ENCODE measurements at regions not wholly inside any gene's neighbourhood (a gene's known extent, or its start where the extent isn't known, plus 50 kb on each side); places are given as distances from the start of the nearest gene placed in this dataset.

DNA sequence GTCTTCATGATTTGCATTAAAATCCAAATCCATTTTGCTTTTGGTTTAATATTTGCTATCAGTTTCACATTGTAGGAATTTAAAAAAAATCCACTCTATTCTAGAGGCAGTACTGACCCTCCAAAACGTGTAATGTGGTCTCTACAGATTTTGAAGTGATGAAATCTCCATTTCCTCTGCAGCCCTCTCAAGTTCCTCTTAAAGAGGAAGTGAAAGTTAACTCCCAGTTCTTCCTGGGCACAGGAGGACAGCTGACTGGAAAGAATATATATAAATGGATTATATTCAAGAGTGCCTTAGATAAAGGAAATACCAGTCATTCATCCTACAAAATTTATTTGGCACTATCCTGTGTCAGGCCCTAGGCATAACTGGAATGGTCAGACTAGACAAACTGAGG is 83.5 kb upstream of the PLCL2 start:
- no peaks in the 10 kb centered on the region for H3K36me3 Mint-ChIP-seq (ENCODE audit: unreplicated experiment)
- no peak overlapping the region for H3K4me3 Mint-ChIP-seq (ENCODE audit: unreplicated experiment)
- H3K4me1 Mint-ChIP-seq (ENCODE audit: unreplicated experiment) = no peaks in the 10 kb centered on the region
- H3K27ac Mint-ChIP-seq (ENCODE audit: unreplicated experiment) = no peak overlapping the region
- peaks cover 46% of the 10 kb centered on the region for H3K27me3 Mint-ChIP-seq (ENCODE audit: unreplicated experiment)
- no peak for DNase-seq (ENCODE audit: extremely low spot score, unreplicated experiment)
- TF ChIP-seq, protein P1, sequence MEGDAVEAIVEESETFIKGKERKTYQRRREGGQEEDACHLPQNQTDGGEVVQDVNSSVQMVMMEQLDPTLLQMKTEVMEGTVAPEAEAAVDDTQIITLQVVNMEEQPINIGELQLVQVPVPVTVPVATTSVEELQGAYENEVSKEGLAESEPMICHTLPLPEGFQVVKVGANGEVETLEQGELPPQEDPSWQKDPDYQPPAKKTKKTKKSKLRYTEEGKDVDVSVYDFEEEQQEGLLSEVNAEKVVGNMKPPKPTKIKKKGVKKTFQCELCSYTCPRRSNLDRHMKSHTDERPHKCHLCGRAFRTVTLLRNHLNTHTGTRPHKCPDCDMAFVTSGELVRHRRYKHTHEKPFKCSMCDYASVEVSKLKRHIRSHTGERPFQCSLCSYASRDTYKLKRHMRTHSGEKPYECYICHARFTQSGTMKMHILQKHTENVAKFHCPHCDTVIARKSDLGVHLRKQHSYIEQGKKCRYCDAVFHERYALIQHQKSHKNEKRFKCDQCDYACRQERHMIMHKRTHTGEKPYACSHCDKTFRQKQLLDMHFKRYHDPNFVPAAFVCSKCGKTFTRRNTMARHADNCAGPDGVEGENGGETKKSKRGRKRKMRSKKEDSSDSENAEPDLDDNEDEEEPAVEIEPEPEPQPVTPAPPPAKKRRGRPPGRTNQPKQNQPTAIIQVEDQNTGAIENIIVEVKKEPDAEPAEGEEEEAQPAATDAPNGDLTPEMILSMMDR (IDR thresholded peaks at IDR 0.05) = no peak
- H3K9me3 Mint-ChIP-seq (ENCODE audit: unreplicated experiment) = no peaks in the 10 kb centered on the region

DNA sequence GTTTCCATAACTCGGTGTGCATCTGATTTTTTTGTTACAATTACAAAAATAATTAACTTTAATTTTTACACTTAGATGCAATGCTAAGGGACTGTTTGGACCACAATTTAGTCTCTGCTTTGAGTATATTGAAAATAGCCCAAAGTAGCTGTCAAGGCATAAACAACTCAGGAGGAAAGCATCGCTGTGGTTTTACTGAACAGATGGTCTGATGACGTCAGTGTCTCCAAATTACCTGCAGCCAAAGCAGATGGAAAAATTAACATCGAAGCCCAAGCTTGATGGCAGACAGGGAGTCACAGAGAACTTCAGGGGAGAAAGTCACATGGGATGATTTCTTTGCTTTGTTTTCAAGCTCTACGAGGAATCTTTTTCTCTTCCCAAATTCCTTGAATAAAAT is 83.1 kb upstream of the PLCL2 start:
- TF ChIP-seq, protein P1 (IDR thresholded peaks at IDR 0.05) = no peak
- no peak for DNase-seq (ENCODE audit: extremely low spot score, unreplicated experiment)
- Mint-ChIP-seq H3K4me3 (ENCODE audit: unreplicated experiment) (no peak overlapping the region), H3K4me1 (ENCODE audit: unreplicated experiment) (no peaks in the 10 kb centered on the region), H3K27ac (ENCODE audit: unreplicated experiment) (no peak overlapping the region), H3K9me3 (ENCODE audit: unreplicated experiment) (no peaks in the 10 kb centered on the region), H3K36me3 (ENCODE audit: unreplicated experiment) (no peaks in the 10 kb centered on the region), H3K27me3 (ENCODE audit: unreplicated experiment) (peaks cover 48% of the 10 kb centered on the region)

DNA sequence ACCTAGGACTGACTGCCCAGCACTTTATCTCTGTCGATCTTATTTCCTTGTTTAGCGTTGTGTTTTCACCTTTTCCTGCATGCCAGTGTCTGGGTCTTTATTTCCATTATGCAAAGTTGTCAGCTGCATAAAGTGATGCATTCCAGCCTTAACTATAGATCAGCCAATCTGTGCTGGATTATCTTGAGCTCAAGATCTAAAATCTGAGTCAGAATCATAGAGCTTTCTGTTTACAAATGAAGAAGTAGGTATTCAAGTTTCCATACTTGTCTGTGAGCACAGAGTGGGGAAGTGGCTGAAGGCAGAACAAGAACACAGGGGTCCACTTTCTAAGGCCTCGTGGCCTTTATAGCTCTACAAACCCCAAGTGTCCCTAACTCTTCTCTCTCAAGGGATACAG is 82.4 kb upstream of the PLCL2 start:
- Mint-ChIP-seq H3K27ac (ENCODE audit: unreplicated experiment) (no peak overlapping the region), H3K9me3 (ENCODE audit: unreplicated experiment) (no peaks in the 10 kb centered on the region), H3K4me1 (ENCODE audit: unreplicated experiment) (no peaks in the 10 kb centered on the region), H3K4me3 (ENCODE audit: unreplicated experiment) (no peak overlapping the region), H3K27me3 (ENCODE audit: unreplicated experiment) (peaks cover 49% of the 10 kb centered on the region), H3K36me3 (ENCODE audit: unreplicated experiment) (no peaks in the 10 kb centered on the region)
- no peak for DNase-seq (ENCODE audit: extremely low spot score, unreplicated experiment)
- TF ChIP-seq, protein P1 (IDR thresholded peaks at IDR 0.05) = no peak

DNA sequence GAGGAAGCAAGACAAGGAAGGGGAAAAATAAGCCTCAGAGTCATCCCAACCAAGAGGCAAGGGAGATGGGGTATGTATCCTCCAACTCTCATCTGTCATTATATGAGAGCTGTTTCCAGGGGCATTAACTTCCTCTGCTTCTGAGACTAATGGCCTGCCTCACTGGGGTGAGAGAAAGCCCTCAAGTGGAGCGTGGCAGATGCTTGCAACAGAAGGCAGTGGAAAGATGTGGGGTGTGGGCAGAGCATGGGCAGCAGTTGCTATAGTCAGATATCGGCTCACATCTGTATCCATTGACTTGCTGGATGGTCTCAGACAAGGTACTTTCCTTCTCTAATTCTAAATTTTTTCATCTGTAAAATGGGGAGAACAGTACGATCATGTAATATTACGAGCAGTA is 81.7 kb upstream of the PLCL2 start:
- Mint-ChIP-seq H3K36me3 (ENCODE audit: unreplicated experiment) (no peaks in the 10 kb centered on the region), H3K27me3 (ENCODE audit: unreplicated experiment) (peaks cover 52% of the 10 kb centered on the region), H3K9me3 (ENCODE audit: unreplicated experiment) (no peaks in the 10 kb centered on the region), H3K4me3 (ENCODE audit: unreplicated experiment) (no peak overlapping the region), H3K27ac (ENCODE audit: unreplicated experiment) (no peak overlapping the region), H3K4me1 (ENCODE audit: unreplicated experiment) (no peaks in the 10 kb centered on the region)
- TF ChIP-seq, protein P1 (IDR thresholded peaks at IDR 0.05) = no peak
- no peak for DNase-seq (ENCODE audit: extremely low spot score, unreplicated experiment)

DNA sequence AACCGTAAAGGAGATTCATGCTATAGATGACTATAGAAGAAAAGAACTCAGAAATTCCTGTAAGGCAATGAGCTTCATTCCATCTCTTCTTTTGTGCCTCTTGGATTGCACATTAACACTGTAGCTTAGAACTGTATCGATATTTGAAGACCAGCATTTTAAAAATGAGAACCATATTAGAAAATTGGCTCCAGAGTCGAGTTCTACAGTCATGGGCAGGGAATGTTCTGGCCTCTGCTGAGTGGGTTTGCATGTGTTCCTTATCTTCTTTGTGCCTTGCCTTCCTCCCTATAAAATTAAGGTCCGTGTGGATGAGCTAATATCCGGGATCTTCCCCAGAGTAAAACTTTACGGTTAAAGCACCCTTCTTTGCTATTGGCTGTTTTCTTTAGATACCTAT is 77.4 kb upstream of the PLCL2 start:
- Mint-ChIP-seq H3K4me3 (ENCODE audit: unreplicated experiment) (no peak overlapping the region), H3K4me1 (ENCODE audit: unreplicated experiment) (no peaks in the 10 kb centered on the region), H3K36me3 (ENCODE audit: unreplicated experiment) (no peaks in the 10 kb centered on the region), H3K27me3 (ENCODE audit: unreplicated experiment) (peaks cover 62% of the 10 kb centered on the region), H3K27ac (ENCODE audit: unreplicated experiment) (no peak overlapping the region), H3K9me3 (ENCODE audit: unreplicated experiment) (no peaks in the 10 kb centered on the region)
- TF ChIP-seq, protein P1 (IDR thresholded peaks at IDR 0.05) = no peak
- no peak for DNase-seq (ENCODE audit: extremely low spot score, unreplicated experiment)
